ENCODE measurements at regions not wholly inside any gene's neighbourhood (a gene's known extent, or its start where the extent isn't known, plus 50 kb on each side); places are given as distances from the start of the nearest gene placed in this dataset.

DNA sequence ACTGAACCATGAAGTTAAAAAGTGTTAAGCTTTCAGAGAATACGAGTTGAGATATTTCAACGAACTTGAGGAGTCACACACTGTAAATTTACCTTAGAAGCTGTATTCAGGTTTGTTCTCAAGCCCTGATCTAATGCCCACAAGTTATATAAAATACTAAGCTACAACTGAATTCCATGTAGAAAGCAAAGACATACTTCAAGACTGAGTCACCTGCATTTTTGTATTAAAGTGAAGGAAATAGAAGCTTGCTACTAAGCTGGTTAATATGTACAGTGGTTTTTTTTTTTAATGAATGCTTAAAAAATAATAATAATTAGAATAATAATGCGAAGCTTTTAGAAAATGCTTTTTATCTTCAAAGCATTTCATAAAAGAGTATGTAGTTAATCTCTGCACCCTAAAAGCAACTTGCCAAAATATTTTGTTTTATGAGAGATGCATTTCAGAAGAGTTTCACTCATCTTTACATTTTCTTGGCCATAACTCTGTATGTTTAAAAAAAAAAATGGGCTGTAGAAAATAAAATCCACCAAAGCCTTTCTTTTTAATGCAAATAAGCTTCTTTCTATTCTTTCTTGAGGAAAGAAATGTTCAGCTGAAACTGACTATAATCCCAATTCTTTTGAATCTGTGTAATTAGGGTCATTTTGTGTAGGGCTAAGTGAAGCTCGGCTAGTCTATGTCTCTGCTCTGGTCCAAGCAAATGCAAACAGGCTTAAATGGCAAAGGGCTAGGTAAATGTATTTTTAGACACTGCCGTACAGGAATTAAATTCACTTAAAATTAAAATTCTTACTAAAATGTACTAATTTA lies 1047.5 kb upstream of the FLRT2 start:
- no peak for TF ChIP-seq ELF4 (IDR thresholded peaks at IDR 0.05)
- TF ChIP-seq NFRKB (IDR thresholded peaks at IDR 0.05) = no peak
- TF ChIP-seq ZNF384 (IDR thresholded peaks at IDR 0.05) = no peak
- TF ChIP-seq L3MBTL2 (conservative IDR thresholded peaks at IDR 0.05) = no peak
- no peak for TF ChIP-seq SUZ12 (IDR thresholded peaks at IDR 0.05)
- no peak for TF ChIP-seq FOXM1 (IDR thresholded peaks at IDR 0.05; ENCODE audit: borderline replicate concordance)
- TF ChIP-seq FOXA1 (IDR thresholded peaks at IDR 0.05) = no peak
- TF ChIP-seq TARDBP (IDR thresholded peaks at IDR 0.05) = no peak
- no peak for TF ChIP-seq ARNT (IDR thresholded peaks at IDR 0.05)
- TF ChIP-seq BHLHE40 (IDR thresholded peaks at IDR 0.05; ENCODE audit: borderline replicate concordance) = no peak
- TF ChIP-seq HDGF (IDR thresholded peaks at IDR 0.05; ENCODE audit: borderline replicate concordance) = no peak
- TF ChIP-seq, protein P1, sequence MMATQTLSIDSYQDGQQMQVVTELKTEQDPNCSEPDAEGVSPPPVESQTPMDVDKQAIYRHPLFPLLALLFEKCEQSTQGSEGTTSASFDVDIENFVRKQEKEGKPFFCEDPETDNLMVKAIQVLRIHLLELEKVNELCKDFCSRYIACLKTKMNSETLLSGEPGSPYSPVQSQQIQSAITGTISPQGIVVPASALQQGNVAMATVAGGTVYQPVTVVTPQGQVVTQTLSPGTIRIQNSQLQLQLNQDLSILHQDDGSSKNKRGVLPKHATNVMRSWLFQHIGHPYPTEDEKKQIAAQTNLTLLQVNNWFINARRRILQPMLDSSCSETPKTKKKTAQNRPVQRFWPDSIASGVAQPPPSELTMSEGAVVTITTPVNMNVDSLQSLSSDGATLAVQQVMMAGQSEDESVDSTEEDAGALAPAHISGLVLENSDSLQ (IDR thresholded peaks at IDR 0.05) = no peak
- no peak for TF ChIP-seq SP1 (IDR thresholded peaks at IDR 0.05)
- TF ChIP-seq FOXK2 (IDR thresholded peaks at IDR 0.05) = no peak
